GM18907 (cell line): ENCODE measurements at regions not wholly inside any gene's neighbourhood (a gene's known extent, or its start where the extent isn't known, plus 50 kb on each side); places are given as distances from the start of the nearest gene placed in this dataset.

Source experiments
- ATAC-seq: cut with Tn5 transposase; IDR thresholded peaks from one replicate; pipeline ENCODE4 v1.9.1; 2021; ENCODE audit warnings: mild to moderate bottlenecking, moderate library complexity; ENCODE audit not compliant: unreplicated experiment

- ATAC-seq = no peak
These were observed 479.7 kb upstream of the PCDH15 start for GRCh38 chr10:55280696-55281095.

- ATAC-seq = no peak
These were observed 476.5 kb upstream of the PCDH15 start for GRCh38 chr10:55277549-55277948.

DNA sequence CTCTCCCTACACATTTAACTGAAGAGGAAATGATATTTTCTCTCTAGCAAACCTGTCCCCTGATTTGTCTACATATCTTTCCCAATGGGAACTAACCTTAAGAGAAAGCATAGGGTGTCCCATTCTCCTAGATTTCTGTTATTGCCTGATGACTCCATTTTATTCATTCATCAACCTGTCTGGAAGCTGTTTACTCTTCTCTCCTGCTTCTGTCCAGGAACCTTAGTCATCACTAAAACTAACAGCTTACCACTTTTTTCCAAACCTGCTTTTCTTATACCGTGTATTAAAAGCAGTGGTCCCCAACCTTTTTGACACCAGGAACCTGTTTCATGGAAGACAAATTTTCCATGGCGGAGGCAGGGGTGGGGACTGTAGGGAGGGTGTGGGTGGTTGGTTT, 473.3 kb upstream of the PCDH15 start:
- no peak for ATAC-seq

DNA sequence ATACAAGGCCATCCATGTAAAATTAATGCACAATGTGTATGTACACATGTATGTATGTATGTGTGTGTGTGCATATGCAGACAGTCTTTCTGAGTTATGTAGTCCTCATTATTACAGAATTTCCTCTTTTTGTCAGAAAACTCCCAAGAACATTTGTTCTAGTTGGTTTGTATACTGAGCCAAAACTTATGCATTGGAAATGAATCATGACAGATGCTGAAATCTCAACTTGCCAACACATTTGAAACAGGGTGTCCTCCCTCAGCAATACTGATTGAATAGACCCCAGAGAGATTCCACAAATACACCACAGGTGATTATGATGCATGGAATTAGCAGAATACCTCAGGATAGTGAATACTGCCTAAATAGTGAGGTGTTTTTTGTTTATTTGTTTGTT, 472.9 kb upstream of the PCDH15 start:
- ATAC-seq = no peak

DNA sequence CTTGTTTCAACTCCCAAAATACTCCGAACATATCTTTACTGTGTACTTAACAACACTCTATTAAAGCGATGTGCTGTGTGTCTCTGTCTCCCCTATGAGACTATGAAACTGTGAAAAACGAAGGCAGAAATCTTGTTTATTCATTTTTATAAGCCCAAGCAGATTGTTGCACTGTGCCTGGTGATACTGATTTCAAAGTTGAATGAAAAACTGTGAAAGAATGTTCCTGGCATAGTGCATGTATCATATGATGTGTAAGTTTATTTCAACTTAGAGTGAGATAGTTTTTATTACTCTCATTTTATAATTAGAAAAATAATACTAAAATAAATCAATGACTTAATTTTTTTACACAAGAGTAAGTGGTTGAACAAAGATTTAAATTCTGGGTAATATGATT, 471.9 kb upstream of the PCDH15 start:
- ATAC-seq = no peak

GRCh38 chr10:55266797-55267196, 465.8 kb upstream of the PCDH15 start:
- no peak for ATAC-seq

DNA sequence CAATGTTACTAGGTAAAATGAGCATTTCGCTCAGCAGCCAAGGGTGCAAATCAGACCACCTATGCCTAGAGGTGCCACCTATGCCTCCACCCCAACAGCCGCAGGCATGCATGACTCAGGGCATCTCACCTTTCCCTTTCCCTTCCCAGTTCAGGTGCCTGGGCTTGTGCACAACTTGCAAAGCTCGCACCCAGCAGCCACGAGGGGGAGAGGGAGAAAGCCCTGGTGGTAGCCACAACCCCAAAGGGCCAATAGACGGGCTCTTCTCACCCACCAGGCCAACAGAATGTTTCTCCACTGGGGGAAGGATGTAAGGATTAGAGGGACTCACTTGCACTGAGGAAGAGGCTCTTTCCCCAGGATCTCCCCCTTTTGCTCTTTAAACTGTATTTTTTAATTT, 462.3 kb upstream of the PCDH15 start:
- no peak for ATAC-seq

GRCh38 chr10:55242544-55242943, 441.5 kb upstream of the PCDH15 start:
- ATAC-seq = no peak

- ATAC-seq = no peak
These were observed 436.4 kb upstream of the PCDH15 start for GRCh38 chr10:55237462-55237861.

DNA sequence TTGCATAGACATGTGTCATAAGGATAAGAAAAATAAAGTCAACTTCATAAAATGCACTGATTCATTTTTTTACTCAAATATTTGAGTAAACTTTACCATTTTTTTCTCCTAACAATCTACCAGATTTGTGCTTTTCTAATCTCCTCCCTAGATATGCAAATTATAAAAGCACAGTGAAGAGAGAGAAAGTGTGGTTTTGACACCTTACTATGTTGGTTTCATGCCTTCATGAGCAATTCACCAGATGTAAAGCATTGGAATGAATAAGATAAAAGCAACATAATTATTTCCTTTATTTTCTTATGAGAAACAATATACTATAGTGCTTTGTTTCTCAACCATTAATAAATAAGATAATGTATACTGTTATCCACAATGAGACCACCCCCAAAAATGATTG, 432.5 kb upstream of the PCDH15 start:
- no peak for ATAC-seq

- no peak for ATAC-seq
These were observed 432.1 kb upstream of the PCDH15 start for GRCh38 chr10:55233090-55233489.

DNA sequence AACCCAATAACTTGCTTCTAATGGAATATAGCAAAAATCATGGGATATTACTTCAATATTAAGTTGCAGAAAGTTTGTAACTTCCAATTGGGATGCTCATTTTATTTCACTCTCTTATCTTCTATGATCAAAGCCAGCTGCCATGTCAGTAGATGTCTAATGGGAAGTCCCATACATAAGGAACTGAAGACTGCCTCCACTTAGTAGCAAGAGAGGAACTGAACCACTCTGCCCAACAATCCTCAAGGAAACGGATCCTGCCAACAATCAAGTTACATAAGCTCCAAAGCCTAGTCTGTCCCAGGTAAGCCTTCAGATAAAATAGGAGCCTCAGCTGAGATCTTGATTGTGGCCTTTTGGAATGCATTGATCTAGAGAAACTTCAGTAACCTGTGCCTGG, 431.5 kb upstream of the PCDH15 start:
- no peak for ATAC-seq

GRCh38 chr10:55227967-55228366, 426.9 kb upstream of the PCDH15 start:
- ATAC-seq = no peak

DNA sequence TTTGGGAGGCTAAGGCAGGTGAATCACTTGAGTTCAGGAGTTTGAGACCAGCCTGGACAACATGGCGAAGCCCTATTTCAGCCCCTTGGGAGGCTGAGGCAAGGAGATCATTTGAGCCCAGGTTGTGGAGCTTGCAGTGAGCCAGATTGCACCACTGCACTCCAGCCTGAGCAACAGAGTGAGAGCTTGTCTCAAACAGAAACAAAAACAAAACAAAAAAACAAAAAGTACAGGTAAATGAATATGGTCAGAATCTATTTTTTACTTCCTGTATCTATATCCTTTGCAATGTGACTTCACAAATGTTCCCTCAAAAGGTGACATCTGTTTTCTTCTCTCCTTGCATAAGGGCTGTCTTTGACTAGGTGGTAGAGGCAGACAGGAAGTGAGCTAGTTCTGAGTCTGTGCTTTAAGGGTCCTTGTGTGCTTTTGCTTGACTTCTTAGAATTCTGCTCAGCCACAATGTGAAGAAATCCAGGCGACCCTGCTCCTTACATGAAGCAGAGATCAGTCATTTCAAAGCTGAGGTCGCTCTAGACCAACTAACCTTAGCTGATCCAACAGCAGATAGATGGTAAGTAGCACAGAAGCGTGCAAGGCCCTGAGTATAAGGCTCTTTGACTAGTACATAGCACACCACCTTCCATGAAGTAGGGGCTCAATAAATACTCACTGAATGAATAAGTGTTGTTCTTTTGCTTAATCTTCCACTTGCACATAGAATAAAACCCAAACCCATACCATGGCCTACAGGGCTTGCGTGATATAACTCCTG, 423.2 kb upstream of the PCDH15 start:
- no peak for ATAC-seq

- ATAC-seq = no peak
These were observed 422.3 kb upstream of the PCDH15 start for GRCh38 chr10:55223352-55223751.

- ATAC-seq = no peak
These were observed 419.9 kb upstream of the PCDH15 start for GRCh38 chr10:55220975-55221374.

DNA sequence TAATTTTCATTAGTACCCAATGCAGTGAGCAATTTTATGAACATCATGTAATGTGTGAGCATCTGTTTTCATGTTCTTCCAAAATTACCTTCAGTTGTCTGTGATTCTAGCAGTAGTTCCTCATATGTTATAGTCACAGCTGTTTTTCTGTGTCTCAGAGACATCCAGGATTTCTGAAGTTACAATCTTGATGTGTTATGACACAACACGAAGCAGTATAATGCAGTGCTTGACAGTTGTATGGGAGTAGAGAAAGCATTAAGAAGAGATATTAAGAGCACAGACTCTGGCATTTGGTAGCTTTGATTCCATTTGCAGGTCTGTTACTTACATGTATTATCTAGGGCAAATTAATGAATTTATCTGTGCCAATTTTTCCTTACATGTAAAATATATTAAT, 414.7 kb upstream of the PCDH15 start:
- no peak for ATAC-seq

- no peak for ATAC-seq
These were observed 413.6 kb upstream of the PCDH15 start for GRCh38 chr10:55214608-55215007.

- no peak for ATAC-seq
These were observed 411.0 kb upstream of the PCDH15 start for GRCh38 chr10:55212051-55212450.

GRCh38 chr10:55203874-55204273, 402.8 kb upstream of the PCDH15 start:
- no peak for ATAC-seq

GRCh38 chr10:55203319-55203718, 402.3 kb upstream of the PCDH15 start:
- no peak for ATAC-seq

- ATAC-seq = no peak
These were observed 399.0 kb upstream of the PCDH15 start for GRCh38 chr10:55200020-55200419.

GRCh38 chr10:55191236-55191860, 390.3 kb upstream of the PCDH15 start:
- ATAC-seq = no peak
